H1 (cell line): ENCODE measurements at regions not wholly inside any gene's neighbourhood (a gene's known extent, or its start where the extent isn't known, plus 50 kb on each side); places are given as distances from the start of the nearest gene placed in this dataset.

Experiments
- CTCF ChIA-PET: fragments of 300-600 bp; sonication (Branson Sonifier 250); formaldehyde crosslinking; loops from one replicate; lab custom pipeline; 2021; ENCODE audit not compliant: partially characterized antibody; lab: Charles Lee
- POLR2A ChIA-PET: fragments of 300-600 bp; sonication (Branson Sonifier 250); formaldehyde crosslinking; loops from one replicate; lab custom pipeline; 2021; ENCODE audit warnings: inconsistent platforms; ENCODE audit not compliant: partially characterized antibody; lab: Charles Lee
- DNase-seq, 2 experiments: peaks; one replicate each; pipeline versions ENCODE4 v3.0.0 to v3.0.0-alpha.2; 2010 to 2022; ENCODE audit warnings: low spot score in 2 of 2, low read depth in 1 of 2, mixed read lengths in 1 of 2
- FAIRE-seq: peaks from 2 replicates; lab custom pipeline; 2011; peaks lifted over from hg19 to GRCh38; lab: Jason Lieb, UNC
- H2AFZ ChIP-seq: 2 replicates; pipeline ENCODE4 v1.8.1; 2012; ENCODE audit warnings: low read length, inconsistent platforms
- H2AK5ac ChIP-seq: 2 replicates; pipeline ENCODE4 v1.6.1; 2013; ENCODE audit warnings: low read depth, low read length
- H2BK120ac ChIP-seq: replicated peaks from 2 replicates; pipeline ENCODE3; 2013; ENCODE audit warnings: low read depth, low read length, inconsistent platforms
- H2BK12ac ChIP-seq: 2 replicates; pipeline ENCODE4 v1.6.1; 2013; ENCODE audit warnings: low read depth, low read length
- H2BK15ac ChIP-seq: 2 replicates; pipeline ENCODE4 v1.6.1; 2013; ENCODE audit warnings: low read length
- H2BK20ac ChIP-seq: 2 replicates; pipeline ENCODE4 v1.6.1; 2013; ENCODE audit warnings: low read length
- H2BK5ac ChIP-seq: 2 replicates; pipeline ENCODE4 v1.6.1; 2013; ENCODE audit warnings: low read depth, low read length
- H3K14ac ChIP-seq: 2 replicates; pipeline ENCODE4 v1.6.1; 2013; ENCODE audit warnings: inconsistent platforms; ENCODE audit not compliant: insufficient read length
- H3K18ac ChIP-seq: 2 replicates; pipeline ENCODE4 v1.6.1; 2013; ENCODE audit warnings: low read length; ENCODE audit errors: extremely low read depth
- H3K23ac ChIP-seq: 2 replicates; pipeline ENCODE4 v1.6.1; 2013; ENCODE audit warnings: inconsistent platforms; ENCODE audit not compliant: insufficient read length
- H3K23me2 ChIP-seq: 2 replicates; pipeline ENCODE4 v1.6.1; 2013; ENCODE audit warnings: low read depth, low read length
- H3K27ac ChIP-seq: 2 replicates; pipeline ENCODE4 v1.6.1; 2011; ENCODE audit warnings: low read depth, low read length, inconsistent platforms
- H3K27me3 ChIP-seq, 4 experiments: replicated peaks in 1 of 4; 1 replicate in 1 of 4; 2 replicates in 3 of 4; pipeline versions ENCODE4 v1.6.1 to v1.8.1; 2011 to 2013; ENCODE audit warnings: low read length in 3 of 4, mild to moderate bottlenecking in 3 of 4, inconsistent platforms in 2 of 4, mixed read lengths in 2 of 4, moderate library complexity in 1 of 4; ENCODE audit not compliant: control insufficient read depth in 3 of 4, insufficient read depth in 3 of 4; ENCODE audit errors: extremely low read depth in 1 of 4
- H3K36me3 ChIP-seq, 4 experiments: 2 replicates each; pipeline versions ENCODE4 v1.6.1 to v1.8.1; 2011 to 2013; ENCODE audit warnings: mild to moderate bottlenecking in 4 of 4, low read length in 3 of 4, moderate library complexity in 2 of 4, control low read depth in 1 of 4, inconsistent platforms in 1 of 4; ENCODE audit not compliant: insufficient read depth in 4 of 4, control insufficient read depth in 2 of 4
- H3K4ac ChIP-seq: replicated peaks from 2 replicates; pipeline ENCODE3; 2013; ENCODE audit warnings: low read length, low read depth, mixed read lengths, inconsistent platforms; ENCODE audit not compliant: insufficient read length
- H3K4me1 ChIP-seq, 4 experiments: replicated peaks in 1 of 4; 1 replicate in 1 of 4; 2 replicates in 3 of 4; pipeline versions ENCODE4 v1.6.1 to v1.8.1; 2011 to 2013; ENCODE audit warnings: low read length in 3 of 4, inconsistent platforms in 2 of 4, mixed read lengths in 1 of 4; ENCODE audit not compliant: insufficient read depth in 4 of 4, control insufficient read depth in 3 of 4
- H3K4me2 ChIP-seq, 2 experiments: 2 replicates each; pipeline versions ENCODE4 v1.6.1 to v1.8.1; 2011 to 2013; ENCODE audit warnings: low read depth in 2 of 2, low read length in 2 of 2, control low read depth in 1 of 2, inconsistent platforms in 1 of 2, mild to moderate bottlenecking in 1 of 2; ENCODE audit not compliant: insufficient read depth in 1 of 2
- H3K4me3 ChIP-seq, 4 experiments: fragments of 200-600, 300-600 bp in 1 of 4; sonication (generic), shearing (Covaris generic), sonication (Bioruptor Twin) in 1 of 4; 2 replicates each; pipeline versions ENCODE4 v1.5.1 to v1.8.1; 2011 to 2016; ENCODE audit warnings: low read length in 4 of 4, low read depth in 3 of 4, control low read depth in 2 of 4, inconsistent platforms in 2 of 4, mild to moderate bottlenecking in 2 of 4, mixed read lengths in 1 of 4, moderate library complexity in 1 of 4; ENCODE audit not compliant: insufficient read depth in 2 of 4; ENCODE audit errors: extremely low read depth in 1 of 4
- H3K56ac ChIP-seq: replicated peaks from 2 replicates; pipeline ENCODE3; 2013; ENCODE audit warnings: low read depth, mild to moderate bottlenecking, mixed read lengths, low read length, inconsistent platforms; ENCODE audit not compliant: insufficient read length
- H3K79me1 ChIP-seq: 2 replicates; pipeline ENCODE4 v1.6.1; 2013; ENCODE audit warnings: low read depth, low read length, control low read depth
- H3K79me2 ChIP-seq, 2 experiments: 2 replicates each; pipeline versions ENCODE4 v1.6.1 to v1.8.1; 2012 to 2013; ENCODE audit warnings: low read length in 2 of 2, mild to moderate bottlenecking in 2 of 2, inconsistent platforms in 1 of 2; ENCODE audit not compliant: insufficient read depth in 2 of 2, control insufficient read depth in 1 of 2
- H3K9ac ChIP-seq, 4 experiments: replicated peaks in 1 of 4; 1 replicate in 1 of 4; 2 replicates in 3 of 4; pipeline versions ENCODE4 v1.6.1 to v1.8.1; 2011 to 2013; ENCODE audit warnings: low read depth in 3 of 4, low read length in 3 of 4, control low read depth in 2 of 4, mild to moderate bottlenecking in 2 of 4, moderate library complexity in 2 of 4, inconsistent platforms in 1 of 4; ENCODE audit errors: extremely low read depth in 1 of 4
- H3K9me3 ChIP-seq, 2 experiments: 2 replicates each; pipeline versions ENCODE4 v1.6.1 to v1.8.1; 2012 to 2013; ENCODE audit warnings: mild to moderate bottlenecking in 2 of 2, moderate library complexity in 2 of 2, control low read depth in 1 of 2, inconsistent platforms in 1 of 2, low read depth in 1 of 2, low read length in 1 of 2, mixed read lengths in 1 of 2; ENCODE audit not compliant: insufficient read depth in 2 of 2
- H4K20me1 ChIP-seq, 2 experiments: replicated peaks in 1 of 2; 2 replicates each; pipeline versions ENCODE3 to v1.8.1; 2011 to 2013; ENCODE audit warnings: inconsistent platforms in 2 of 2, low read length in 2 of 2, mild to moderate bottlenecking in 1 of 2; ENCODE audit not compliant: insufficient read depth in 2 of 2, control insufficient read depth in 1 of 2
- H4K5ac ChIP-seq: 2 replicates; pipeline ENCODE4 v1.6.1; 2013; ENCODE audit warnings: low read length, low read depth, mixed read lengths, inconsistent platforms; ENCODE audit not compliant: insufficient read length
- H4K8ac ChIP-seq: 2 replicates; pipeline ENCODE4 v1.8.0; 2013; ENCODE audit warnings: mild to moderate bottlenecking, moderate library complexity, low read length, inconsistent platforms; ENCODE audit not compliant: insufficient read depth; ENCODE audit errors: extremely low read depth
- H4K91ac ChIP-seq: replicated peaks from 2 replicates; pipeline ENCODE3; 2013; ENCODE audit warnings: low read length, mixed read lengths, inconsistent platforms; ENCODE audit not compliant: insufficient read length
- CTBP2 ChIP-seq: IDR thresholded peaks from 2 replicates; pipeline ENCODE4 v1.7.0; 2011; ENCODE audit warnings: borderline replicate concordance, mild to moderate bottlenecking, moderate library complexity, mixed read lengths, low read length; ENCODE audit not compliant: insufficient read depth, insufficient read length
- KDM4A ChIP-seq: IDR thresholded peaks from one replicate; pipeline ENCODE4 v1.7.1; 2012; ENCODE audit warnings: low read depth, mild to moderate bottlenecking, moderate library complexity, low read length, inconsistent platforms; ENCODE audit not compliant: severe bottlenecking
- TCF12 ChIP-seq: IDR thresholded peaks from 2 replicates; pipeline ENCODE4 v1.6.1; 2011; ENCODE audit warnings: low read depth, mild to moderate bottlenecking, low read length
- YY1 ChIP-seq: IDR thresholded peaks from 2 replicates; pipeline ENCODE4 v1.6.1; 2011; ENCODE audit warnings: low read depth, mild to moderate bottlenecking, low read length
- WGBS, 2 experiments: shearing (Covaris generic) in 1 of 2; methylation state at CpG; one replicate each; pipeline versions ENCODE4 v1.1.6 to v1.1.7; 2013 to 2015; ENCODE audit warnings: low lambda C conversion rate in 2 of 2, mixed read lengths in 2 of 2, inconsistent platforms in 1 of 2, low coverage in 1 of 2, missing lambda C conversion rate in 1 of 2; ENCODE audit not compliant: insufficient replicate concordance in 2 of 2, insufficient coverage in 1 of 2, insufficient read length in 1 of 2; ENCODE audit errors: extremely low coverage in 1 of 2, missing lambda C conversion rate in 1 of 2; 5-methylcytosine and 5-hydroxymethylcytosine counted together

- Histone ChIP-seq H3K18ac (no peak overlapping the region), H2BK12ac (no peak overlapping the region), H4K20me1 (no peaks in the 10 kb centered on the region), H3K4me2 (no peak overlapping the region), H4K8ac (no peak overlapping the region), H2BK5ac (no peak overlapping the region), H4K91ac (no peak overlapping the region), H3K27me3 (no peaks in the 10 kb centered on the region), H3K27ac (no peak overlapping the region), H3K36me3 (no peaks in the 10 kb centered on the region), H3K4ac (no peak overlapping the region), H3K4me3 (no peak overlapping the region), H3K9ac (no peak overlapping the region), H2BK20ac (no peak overlapping the region), H2BK120ac (no peak overlapping the region), H3K14ac (no peak overlapping the region), H2AK5ac (no peak overlapping the region), H2BK15ac (no peak overlapping the region), H3K23ac (no peak overlapping the region), H3K79me2 (no peaks in the 10 kb centered on the region), H3K23me2 (peaks cover 2% of the 10 kb centered on the region; the same call in 1 of the 2 replicates), H3K4me1 (no peaks in the 10 kb centered on the region), H4K5ac (no peak overlapping the region), H3K9me3 (no peaks in the 10 kb centered on the region; a peak in 1 of 4 replicates), H3K79me1 (no peaks in the 10 kb centered on the region), H3K56ac (no peak overlapping the region), H2AFZ (no peak overlapping the region)
- FAIRE-seq (no peak), DNase-seq (no peak)
- ChIA-PET CTCF (no interaction called here), POLR2A (no interaction called here)
- WGBS, 2 experiments, result 91% methylated on average over 5 of the region's 5 CpGs; no CpG with 5 or more reads in 1 of the 2 experiments
- TF ChIP-seq KDM4A (no peak), CTBP2 (no peak), YY1 (no peak), TCF12 (no peak)
Measured at GRCh38 chr16:80442779-80443178, 98.0 kb upstream of the DYNLRB2 start.
